Activated CD4-positive, alpha-beta T cell treated with anti-CD3 and anti-CD28 coated beads, Interleukin-2, amount 50 U/mL, for 48 hours (primary cell): ENCODE measurements at regions not wholly inside any gene's neighbourhood (a gene's known extent, or its start where the extent isn't known, plus 50 kb on each side); places are given as distances from the start of the nearest gene placed in this dataset.

Source experiments
- DNase-seq, 2 experiments: peaks; one replicate each; pipeline ENCODE4 v3.0.0-alpha.2; 2020

- no peak for DNase-seq
These were observed 411.5 kb upstream of the SMIM21 start for GRCh38 chr18:75839041-75839440.

- no peak for DNase-seq
These were observed 409.8 kb upstream of the SMIM21 start for GRCh38 chr18:75837316-75837715.

GRCh38 chr18:75836516-75836915, 409.0 kb upstream of the SMIM21 start:
- no peak for DNase-seq

- DNase-seq, result no peak
These were observed 404.5 kb upstream of the SMIM21 start for GRCh38 chr18:75831960-75832359.

GRCh38 chr18:75830828-75831227, 403.3 kb upstream of the SMIM21 start:
- no peak for DNase-seq

GRCh38 chr18:75829091-75829490, 401.6 kb upstream of the SMIM21 start:
- DNase-seq, result no peak

- DNase-seq, result no peak
These were observed 400.9 kb upstream of the SMIM21 start for GRCh38 chr18:75828379-75828778.

GRCh38 chr18:75827751-75828287, 400.3 kb upstream of the SMIM21 start:
- DNase-seq, result no peak

GRCh38 chr18:75824661-75825060, 397.2 kb upstream of the SMIM21 start:
- DNase-seq, result no peak

GRCh38 chr18:75823471-75823870, 396.0 kb upstream of the SMIM21 start:
- DNase-seq, result no peak

- DNase-seq, result no peak
These were observed 390.9 kb upstream of the SMIM21 start for GRCh38 chr18:75818383-75818782.

- no peak for DNase-seq
These were observed 388.3 kb upstream of the SMIM21 start for GRCh38 chr18:75815767-75816166.

GRCh38 chr18:75812761-75813160, 385.3 kb upstream of the SMIM21 start:
- no peak for DNase-seq

- DNase-seq, result no peak
These were observed 383.6 kb upstream of the SMIM21 start for GRCh38 chr18:75810961-75811551.

GRCh38 chr18:75810516-75810915, 383.0 kb upstream of the SMIM21 start:
- DNase-seq, result no peak

GRCh38 chr18:75809926-75810255, 382.4 kb upstream of the SMIM21 start:
- DNase-seq, result no peak

- DNase-seq, result no peak
These were observed 381.8 kb upstream of the SMIM21 start for GRCh38 chr18:75809151-75809925.

- no peak for DNase-seq
These were observed 377.8 kb upstream of the SMIM21 start for GRCh38 chr18:75805265-75805664.

GRCh38 chr18:75802681-75803080, 375.2 kb upstream of the SMIM21 start:
- no peak for DNase-seq

GRCh38 chr18:75801178-75801577, 373.7 kb upstream of the SMIM21 start:
- no peak for DNase-seq

- DNase-seq, result no peak
These were observed 372.8 kb upstream of the SMIM21 start for GRCh38 chr18:75800331-75800648.

GRCh38 chr18:75799449-75800330, 372.2 kb upstream of the SMIM21 start:
- no peak for DNase-seq

GRCh38 chr18:75797046-75797445, 369.5 kb upstream of the SMIM21 start:
- no peak for DNase-seq

- no peak for DNase-seq
These were observed 363.3 kb upstream of the SMIM21 start for GRCh38 chr18:75790796-75791195.
